Testis (tissue), 2 donors: ENCODE measurements at regions not wholly inside any gene's neighbourhood (a gene's known extent, or its start where the extent isn't known, plus 50 kb on each side); places are given as distances from the start of the nearest gene placed in this dataset.

Experiments
- POLR2A ChIP-seq: fragments of 450-650 bp; IDR thresholded peaks from one replicate; pipeline ENCODE4 v1.6.1; 2017; ENCODE audit warnings: antibody characterized with exemption, mild to moderate bottlenecking, moderate library complexity
- TF ChIP-seq, protein P1 (sequence below), 3 experiments: fragments of 450-650 bp in 2 of 3; fragments of 200-600 bp in 1 of 3; sonication (generic) in 1 of 3; IDR thresholded peaks; one replicate each; pipeline ENCODE4 v1.5.1; 2016 to 2019; ENCODE audit warnings: antibody characterized with exemption in 3 of 3, mild to moderate bottlenecking in 2 of 3, moderate library complexity in 1 of 3

DNA sequence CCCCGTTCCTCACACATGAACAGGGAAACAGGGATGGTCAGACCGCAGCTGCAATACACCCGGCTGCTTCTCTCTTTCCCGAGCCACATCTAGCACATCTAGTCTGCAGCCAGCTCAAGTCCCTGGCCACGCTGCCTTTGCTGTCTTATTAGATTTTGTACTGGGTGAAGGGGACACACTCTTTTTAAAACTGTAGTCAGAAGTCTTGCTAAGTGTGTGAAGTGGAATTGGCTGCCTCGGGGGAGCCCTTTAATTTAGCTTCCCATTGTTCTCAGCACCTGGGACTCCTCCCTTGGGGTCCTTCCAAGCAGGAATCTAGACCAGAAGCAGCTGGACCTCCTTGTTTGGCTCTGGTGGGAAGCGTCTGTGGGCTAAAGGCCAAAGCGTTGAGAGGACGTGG, 420.0 kb downstream of the CTTN start:
- TF ChIP-seq POLR2A = no peak
- TF ChIP-seq, protein P1, sequence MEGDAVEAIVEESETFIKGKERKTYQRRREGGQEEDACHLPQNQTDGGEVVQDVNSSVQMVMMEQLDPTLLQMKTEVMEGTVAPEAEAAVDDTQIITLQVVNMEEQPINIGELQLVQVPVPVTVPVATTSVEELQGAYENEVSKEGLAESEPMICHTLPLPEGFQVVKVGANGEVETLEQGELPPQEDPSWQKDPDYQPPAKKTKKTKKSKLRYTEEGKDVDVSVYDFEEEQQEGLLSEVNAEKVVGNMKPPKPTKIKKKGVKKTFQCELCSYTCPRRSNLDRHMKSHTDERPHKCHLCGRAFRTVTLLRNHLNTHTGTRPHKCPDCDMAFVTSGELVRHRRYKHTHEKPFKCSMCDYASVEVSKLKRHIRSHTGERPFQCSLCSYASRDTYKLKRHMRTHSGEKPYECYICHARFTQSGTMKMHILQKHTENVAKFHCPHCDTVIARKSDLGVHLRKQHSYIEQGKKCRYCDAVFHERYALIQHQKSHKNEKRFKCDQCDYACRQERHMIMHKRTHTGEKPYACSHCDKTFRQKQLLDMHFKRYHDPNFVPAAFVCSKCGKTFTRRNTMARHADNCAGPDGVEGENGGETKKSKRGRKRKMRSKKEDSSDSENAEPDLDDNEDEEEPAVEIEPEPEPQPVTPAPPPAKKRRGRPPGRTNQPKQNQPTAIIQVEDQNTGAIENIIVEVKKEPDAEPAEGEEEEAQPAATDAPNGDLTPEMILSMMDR (IDR thresholded peaks at IDR 0.05) = no peak
